ENCODE measurements at regions not wholly inside any gene's neighbourhood (a gene's known extent, or its start where the extent isn't known, plus 50 kb on each side); places are given as distances from the start of the nearest gene placed in this dataset.

GRCh38 chr4:174436377-174436776 lies 85.9 kb downstream of the HPGD start:
- no peak overlapping the region for H3K4me2 ChIP-seq (ENCODE audit: insufficient read depth, insufficient read length, low read length)
- H3K9me3 Mint-ChIP-seq = peaks cover 4 to 6% of the 10 kb centered on the region in 2 experiments; a peak in 3 of 5 replicates
- H2AFZ ChIP-seq (ENCODE audit: low read length) = no peak overlapping the region
- H2AK5ac ChIP-seq (ENCODE audit: insufficient read length, low read length) = no peak overlapping the region
- no peaks in the 10 kb centered on the region for H3K23me2 ChIP-seq (ENCODE audit: insufficient read length, low read depth, low read length, poor library complexity, severe bottlenecking)
- H3K14ac ChIP-seq (ENCODE audit: insufficient read depth, low read length) = no peak overlapping the region
- peaks cover 17 to 20% of the 10 kb centered on the region in 2 experiments for H3K4me1 Mint-ChIP-seq
- H2BK5ac ChIP-seq (ENCODE audit: insufficient read length, low read length) = no peak overlapping the region
- H4K20me1 ChIP-seq (ENCODE audit: control insufficient read depth, insufficient read depth, insufficient read length) = no peaks in the 10 kb centered on the region
- H3K27me3 Mint-ChIP-seq (ENCODE audit: low read depth) = peaks cover 2% of the 10 kb centered on the region; the same call in 1 of the 2 replicates
- H2BK120ac ChIP-seq (ENCODE audit: low read depth, low read length, poor library complexity, severe bottlenecking) = no peak overlapping the region
- H3K27ac Mint-ChIP-seq = no peak overlapping the region
- WGBS (ENCODE audit: extremely low coverage, insufficient read length, low lambda C conversion rate) = no CpG with 5 or more reads among the region's 1 CpG
- H4K5ac ChIP-seq (ENCODE audit: insufficient read length, low read depth, low read length) = no peak overlapping the region
- H3K4me3 Mint-ChIP-seq = no peak overlapping the region
- no peak overlapping the region for H3K9ac ChIP-seq (ENCODE audit: extremely low read depth, insufficient read length, low read length)
- H2BK20ac ChIP-seq (ENCODE audit: low read depth, low read length, poor library complexity, severe bottlenecking) = no peak overlapping the region
- H3T11ph ChIP-seq (ENCODE audit: low read length) = no peak overlapping the region
- no peak overlapping the region for H3K23ac ChIP-seq (ENCODE audit: insufficient read length, low read depth, low read length)
- DNase-seq = no peak
- H3K56ac ChIP-seq (ENCODE audit: insufficient read length, low read depth, low read length) = no peak overlapping the region
- H3K4ac ChIP-seq (ENCODE audit: low read depth, low read length) = no peak overlapping the region
- no peaks in the 10 kb centered on the region for H3K79me2 ChIP-seq (ENCODE audit: insufficient read depth, low read length)
- H3K9me3 ChIP-seq (ENCODE audit: control insufficient read depth, low read depth, low read length) = no peaks in the 10 kb centered on the region
- no peaks in the 10 kb centered on the region for H3K27me3 ChIP-seq (ENCODE audit: insufficient read depth, low read length)
- no peak overlapping the region for H2BK12ac ChIP-seq (ENCODE audit: insufficient read length, low read depth, low read length)
- peaks cover 4% of the 10 kb centered on the region; the same call in 1 of the 2 replicates for H3K4me1 ChIP-seq (ENCODE audit: insufficient read depth, low read length)
- no peak overlapping the region for H3K27ac ChIP-seq (ENCODE audit: insufficient read length, low read depth, low read length)
- no peak overlapping the region for H4K91ac ChIP-seq (ENCODE audit: insufficient read length, low read depth, low read length)
- H2BK15ac ChIP-seq (ENCODE audit: low read depth, low read length) = no peak overlapping the region
- no peaks in the 10 kb centered on the region for H3K79me1 ChIP-seq (ENCODE audit: insufficient read depth, low read depth, low read length, poor library complexity, severe bottlenecking)
- H4K8ac ChIP-seq (replicated peaks; ENCODE audit: insufficient read length, low read depth, low read length) = no peak overlapping the region
- TF ChIP-seq CTCF (conservative IDR thresholded peaks at IDR 0.05) = no peak
- peaks cover 0 to 14% (median 12%) of the 10 kb centered on the region in 3 experiments; a peak in 4 of 7 replicates for H3K36me3 Mint-ChIP-seq (ENCODE audit: insufficient read depth in 1 of 3, low read depth in 3 of 3)
- no peak overlapping the region for H3K18ac ChIP-seq (ENCODE audit: insufficient read length, low read depth, low read length)

Measured in H9 (cell line).